ENCODE measurements at regions not wholly inside any gene's neighbourhood (a gene's known extent, or its start where the extent isn't known, plus 50 kb on each side); places are given as distances from the start of the nearest gene placed in this dataset.

DNA sequence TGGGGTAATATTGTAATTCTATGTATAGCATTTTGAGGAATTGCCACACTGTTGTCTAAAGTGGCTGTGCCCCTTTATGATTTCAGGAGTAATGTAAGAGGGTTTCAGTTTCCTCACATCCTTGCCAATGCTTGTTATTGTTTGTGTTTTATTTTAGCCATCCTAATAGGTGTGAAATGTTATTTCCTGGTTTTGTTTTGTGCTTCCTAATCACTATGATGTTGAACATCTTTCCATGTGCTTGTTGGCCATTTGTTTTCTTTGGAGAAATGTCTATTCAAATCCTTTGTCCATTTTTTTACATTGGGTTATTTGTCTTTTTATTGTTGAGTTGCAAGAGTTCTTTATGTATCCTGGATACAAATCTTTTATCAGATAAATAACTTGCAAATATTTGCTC, 97.3 kb upstream of the MLIP start:
- TF ChIP-seq ZBTB17 (tag by site-specific recombination; IDR thresholded peaks at IDR 0.05) (no peak), ZNF174 (tag by site-specific recombination; IDR thresholded peaks at IDR 0.05) (no peak), ZBTB7A (tag by site-specific recombination; IDR thresholded peaks at IDR 0.05; ENCODE audit: low read depth) (no peak), ZNF274 (IDR thresholded peaks at IDR 0.05; ENCODE audit: low read length) (no peak), ZNF274 (tag by site-specific recombination; IDR thresholded peaks at IDR 0.05; ENCODE audit: borderline replicate concordance) (no peak), ATF2 (tag by site-specific recombination; IDR thresholded peaks at IDR 0.05; ENCODE audit: low read depth) (no peak), ZNF416 (tag by site-specific recombination; IDR thresholded peaks at IDR 0.05) (no peak)
- TF ChIP-seq, protein P1, sequence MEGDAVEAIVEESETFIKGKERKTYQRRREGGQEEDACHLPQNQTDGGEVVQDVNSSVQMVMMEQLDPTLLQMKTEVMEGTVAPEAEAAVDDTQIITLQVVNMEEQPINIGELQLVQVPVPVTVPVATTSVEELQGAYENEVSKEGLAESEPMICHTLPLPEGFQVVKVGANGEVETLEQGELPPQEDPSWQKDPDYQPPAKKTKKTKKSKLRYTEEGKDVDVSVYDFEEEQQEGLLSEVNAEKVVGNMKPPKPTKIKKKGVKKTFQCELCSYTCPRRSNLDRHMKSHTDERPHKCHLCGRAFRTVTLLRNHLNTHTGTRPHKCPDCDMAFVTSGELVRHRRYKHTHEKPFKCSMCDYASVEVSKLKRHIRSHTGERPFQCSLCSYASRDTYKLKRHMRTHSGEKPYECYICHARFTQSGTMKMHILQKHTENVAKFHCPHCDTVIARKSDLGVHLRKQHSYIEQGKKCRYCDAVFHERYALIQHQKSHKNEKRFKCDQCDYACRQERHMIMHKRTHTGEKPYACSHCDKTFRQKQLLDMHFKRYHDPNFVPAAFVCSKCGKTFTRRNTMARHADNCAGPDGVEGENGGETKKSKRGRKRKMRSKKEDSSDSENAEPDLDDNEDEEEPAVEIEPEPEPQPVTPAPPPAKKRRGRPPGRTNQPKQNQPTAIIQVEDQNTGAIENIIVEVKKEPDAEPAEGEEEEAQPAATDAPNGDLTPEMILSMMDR (tag by site-specific recombination; IDR thresholded peaks at IDR 0.05), result no peak

All from HEK293 (cell line).